ENCODE measurements at regions not wholly inside any gene's neighbourhood (a gene's known extent, or its start where the extent isn't known, plus 50 kb on each side); places are given as distances from the start of the nearest gene placed in this dataset.

DNA sequence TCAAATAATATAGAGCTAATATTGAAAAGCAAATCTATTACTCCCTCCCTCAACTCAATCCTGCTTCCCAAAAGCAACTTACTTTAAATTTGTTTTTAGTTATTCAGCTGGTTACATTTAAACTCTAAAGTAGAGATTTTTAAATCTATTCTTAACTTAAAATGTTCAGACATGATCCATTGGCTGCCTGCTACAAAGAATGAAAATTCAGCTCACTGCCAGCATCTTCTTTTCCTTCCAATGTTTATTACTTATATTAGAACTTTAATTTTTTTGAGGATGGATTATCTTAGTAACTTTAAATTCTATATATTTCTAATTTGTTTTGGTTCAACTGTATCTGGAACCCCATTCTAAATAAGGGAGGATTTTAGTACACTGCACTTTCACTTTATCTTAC, 163.2 kb downstream of the TMEM167A start:
- TF ChIP-seq, protein P1, sequence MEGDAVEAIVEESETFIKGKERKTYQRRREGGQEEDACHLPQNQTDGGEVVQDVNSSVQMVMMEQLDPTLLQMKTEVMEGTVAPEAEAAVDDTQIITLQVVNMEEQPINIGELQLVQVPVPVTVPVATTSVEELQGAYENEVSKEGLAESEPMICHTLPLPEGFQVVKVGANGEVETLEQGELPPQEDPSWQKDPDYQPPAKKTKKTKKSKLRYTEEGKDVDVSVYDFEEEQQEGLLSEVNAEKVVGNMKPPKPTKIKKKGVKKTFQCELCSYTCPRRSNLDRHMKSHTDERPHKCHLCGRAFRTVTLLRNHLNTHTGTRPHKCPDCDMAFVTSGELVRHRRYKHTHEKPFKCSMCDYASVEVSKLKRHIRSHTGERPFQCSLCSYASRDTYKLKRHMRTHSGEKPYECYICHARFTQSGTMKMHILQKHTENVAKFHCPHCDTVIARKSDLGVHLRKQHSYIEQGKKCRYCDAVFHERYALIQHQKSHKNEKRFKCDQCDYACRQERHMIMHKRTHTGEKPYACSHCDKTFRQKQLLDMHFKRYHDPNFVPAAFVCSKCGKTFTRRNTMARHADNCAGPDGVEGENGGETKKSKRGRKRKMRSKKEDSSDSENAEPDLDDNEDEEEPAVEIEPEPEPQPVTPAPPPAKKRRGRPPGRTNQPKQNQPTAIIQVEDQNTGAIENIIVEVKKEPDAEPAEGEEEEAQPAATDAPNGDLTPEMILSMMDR (IDR thresholded peaks at IDR 0.05): no peak
- TF ChIP-seq POLR2A (IDR thresholded peaks at IDR 0.05): no peak
- no peak for TF ChIP-seq EP300 (IDR thresholded peaks at IDR 0.05)

All from tibial nerve (tissue), 4 donors.